Lung (tissue), 11 donors: ENCODE measurements at regions not wholly inside any gene's neighbourhood (a gene's known extent, or its start where the extent isn't known, plus 50 kb on each side); places are given as distances from the start of the nearest gene placed in this dataset.
"Not testable (repeated sequence)": the region's sequence is repeated elsewhere in the genome, so short reads cannot be mapped to it uniquely, and the experiment has no call there.

Source experiments
- ATAC-seq: fragments of 200-7000 bp; cut with Tn5 transposase; one replicate; pipeline ENCODE4 v1.9.1; 2020; ENCODE audit warnings: moderate number of reproducible peaks; ENCODE audit not compliant: insufficient read depth, low FRiP score
- DNase-seq, 3 donors: peaks; one replicate each; pipeline ENCODE4 v3.0.0-alpha.2; 2013 to 2017
- H3K27ac ChIP-seq, 2 donors: one replicate each; pipeline ENCODE4 v1.5.1; 2013; ENCODE audit warnings: mild to moderate bottlenecking in 2 of 2, moderate library complexity in 2 of 2, control low read depth in 1 of 2, inconsistent platforms in 1 of 2, low read depth in 1 of 2, low read length in 1 of 2
- H3K27me3 ChIP-seq, 3 donors: one replicate each; pipeline ENCODE4 v1.5.1; 2013; ENCODE audit warnings: low read length in 2 of 3; ENCODE audit not compliant: control insufficient read depth in 3 of 3, insufficient read depth in 3 of 3
- H3K36me3 ChIP-seq, 4 donors: one replicate each; pipeline ENCODE4 v1.5.1; 2013; ENCODE audit warnings: low read length in 4 of 4, mild to moderate bottlenecking in 1 of 4, moderate library complexity in 1 of 4; ENCODE audit not compliant: control insufficient read depth in 4 of 4, insufficient read depth in 4 of 4
- H3K4me1 ChIP-seq, 5 donors: one replicate each; pipeline ENCODE4 v1.5.1; 2013; ENCODE audit warnings: low read length in 5 of 5, mild to moderate bottlenecking in 2 of 5, moderate library complexity in 1 of 5; ENCODE audit not compliant: control insufficient read depth in 5 of 5, insufficient read depth in 5 of 5
- H3K4me3 ChIP-seq: one replicate; pipeline ENCODE4 v1.5.1; 2013; ENCODE audit warnings: mild to moderate bottlenecking, control low read depth, moderate library complexity
- H3K9ac ChIP-seq, 2 donors: one replicate each; pipeline ENCODE4 v1.5.1; 2013; ENCODE audit warnings: low read length in 2 of 2, control low read depth in 1 of 2; ENCODE audit not compliant: insufficient read depth in 1 of 2
- H3K9me3 ChIP-seq, 4 donors: one replicate each; pipeline ENCODE4 v1.5.1; 2013; ENCODE audit warnings: low read length in 3 of 4, mild to moderate bottlenecking in 1 of 4, moderate library complexity in 1 of 4; ENCODE audit not compliant: control insufficient read depth in 4 of 4, insufficient read depth in 3 of 4
- CTCF ChIP-seq: IDR thresholded peaks from 2 replicates; pipeline ENCODE4 v1.5.1; 2012; ENCODE audit warnings: mild to moderate bottlenecking; ENCODE audit errors: control extremely low read depth, extremely low read depth
- WGBS, 2 donors: extraction: QIAGEN DNeasy Blood & Tissue Kit; methylation state at CpG; one replicate each; pipeline ENCODE4 v1.1.7; 2013; 5-methylcytosine and 5-hydroxymethylcytosine counted together
- donor health status: control.
- donor health status: control.
- donor health status: Bipolar disorder and iron deficiency.
- donor health status: healthy.
- donor health status: DM: yes; HTN: yes; CAD: no.

- no peak for TF ChIP-seq CTCF
Observed at GRCh38 chr2:187180529-187180928, 267.5 kb downstream of the CALCRL start.

DNA sequence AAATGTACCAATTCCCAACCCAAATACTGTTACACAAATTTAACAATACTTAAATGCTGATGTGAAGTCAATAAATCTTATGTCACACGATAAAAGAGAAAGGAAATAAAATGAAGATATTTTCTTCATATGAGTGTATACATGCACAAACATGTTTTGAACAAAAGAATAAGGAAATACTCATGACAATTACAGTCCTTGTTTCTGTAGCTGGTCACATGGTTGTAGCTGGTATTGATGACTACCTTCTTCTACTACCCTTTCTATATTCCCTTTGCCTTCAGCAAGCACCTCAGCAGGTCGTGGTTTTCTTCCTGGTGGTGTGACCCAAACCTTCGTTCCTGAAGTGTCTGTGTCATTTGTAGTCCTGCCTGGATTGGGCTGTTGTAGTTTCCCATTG is 269.2 kb downstream of the CALCRL start:
- 81 to 87% methylated on average over 3 of the region's 3 CpGs for WGBS, 2 donors
- not testable (repeated sequence) for H3K9me3 ChIP-seq, H3K9ac ChIP-seq, H3K4me3 ChIP-seq, DNase-seq, H3K36me3 ChIP-seq, H3K27ac ChIP-seq, H3K27me3 ChIP-seq, ATAC-seq, H3K4me1 ChIP-seq

More at GRCh38 chr2:187180529-187180928, 267.5 kb downstream of the CALCRL start:
- Histone ChIP-seq H3K36me3 (no peaks in the 10 kb centered on the region), H3K27ac (no peak overlapping the region), H3K4me1 (no peaks in the 10 kb centered on the region), H3K9me3 (peaks cover 0 to 8% (median 3%) of the 10 kb centered on the region in 4 donors), H3K27me3 (no peaks in the 10 kb centered on the region), H3K9ac (no peak overlapping the region), H3K4me3 (no peak overlapping the region)
- 93 to 94% methylated on average over 3 of the region's 3 CpGs for WGBS, 2 donors
- no peak for ATAC-seq
- no peak for DNase-seq

- Histone ChIP-seq H3K4me1 (no peaks in the 10 kb centered on the region), H3K36me3 (no peaks in the 10 kb centered on the region), H3K4me3 (no peak overlapping the region), H3K9me3 (peaks cover 0 to 3% (median 1%) of the 10 kb centered on the region in 4 donors), H3K9ac (no peak overlapping the region), H3K27ac (no peak overlapping the region), H3K27me3 (no peaks in the 10 kb centered on the region)
- 93 to 94% methylated on average over 10 of the region's 10 CpGs for WGBS, 2 donors
- no peak for TF ChIP-seq CTCF
- ATAC-seq = no peak
- DNase-seq = no peak
Observed at GRCh38 chr2:187177253-187177652, 270.8 kb downstream of the CALCRL start.

DNA sequence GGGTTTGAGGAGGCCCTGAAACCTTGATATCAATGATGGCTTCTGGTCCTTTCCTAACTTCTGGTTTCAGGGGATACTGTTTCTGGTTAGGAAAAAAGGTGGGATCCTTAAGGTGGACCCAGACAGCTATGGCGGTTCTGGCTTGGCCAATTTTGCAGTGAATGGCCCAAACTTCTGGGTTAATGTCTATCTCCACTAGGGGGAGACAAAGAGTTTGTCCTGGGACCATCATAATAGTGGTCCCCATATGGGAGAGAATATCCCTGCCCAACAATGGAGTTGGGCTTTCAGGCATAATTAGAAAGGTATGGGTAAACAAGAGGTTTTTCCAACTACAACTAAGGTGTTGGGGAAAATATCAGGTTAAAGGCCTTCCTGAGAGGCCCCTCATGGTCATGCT is 273.5 kb downstream of the CALCRL start:
- no peak for DNase-seq
- H3K9me3 ChIP-seq = peaks cover 0 to 3% (median 0%) of the 10 kb centered on the region in 4 donors

More for the DNA sequence above, 273.5 kb downstream of the CALCRL start:
- no peak overlapping the region for H3K4me3 ChIP-seq
- TF ChIP-seq CTCF = no peak
- 94 to 98% methylated on average over 1 of the region's 1 CpG for WGBS, 2 donors
- H3K36me3 ChIP-seq = no peaks in the 10 kb centered on the region
- no peak for ATAC-seq
- no peaks in the 10 kb centered on the region for H3K27me3 ChIP-seq
- H3K9ac ChIP-seq = no peak overlapping the region
- H3K27ac ChIP-seq = no peak overlapping the region
- peaks cover 0 to 2% (median 0%) of the 10 kb centered on the region in 5 donors for H3K4me1 ChIP-seq
